ENCODE measurements at regions not wholly inside any gene's neighbourhood (a gene's known extent, or its start where the extent isn't known, plus 50 kb on each side); places are given as distances from the start of the nearest gene placed in this dataset.

DNA sequence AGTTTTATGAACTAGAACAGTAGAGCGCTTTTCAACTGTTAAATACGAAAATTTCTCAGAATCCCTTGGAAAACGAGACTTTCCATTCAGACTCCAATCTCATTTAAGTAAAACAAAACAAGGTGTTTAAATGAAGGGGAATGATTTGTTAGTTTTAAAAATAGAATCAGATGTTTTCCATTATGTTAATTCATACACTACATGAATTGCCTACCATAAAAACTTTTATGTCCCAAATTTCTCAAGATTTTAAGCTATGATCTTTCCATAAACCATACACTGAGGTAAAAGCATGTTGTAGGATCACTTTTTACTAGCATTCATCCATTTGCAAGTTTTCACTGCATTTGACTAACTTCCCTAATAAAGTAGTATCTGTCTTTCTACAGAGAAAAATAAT lies 180.3 kb upstream of the ZP4 start:
- TF ChIP-seq, protein P1, sequence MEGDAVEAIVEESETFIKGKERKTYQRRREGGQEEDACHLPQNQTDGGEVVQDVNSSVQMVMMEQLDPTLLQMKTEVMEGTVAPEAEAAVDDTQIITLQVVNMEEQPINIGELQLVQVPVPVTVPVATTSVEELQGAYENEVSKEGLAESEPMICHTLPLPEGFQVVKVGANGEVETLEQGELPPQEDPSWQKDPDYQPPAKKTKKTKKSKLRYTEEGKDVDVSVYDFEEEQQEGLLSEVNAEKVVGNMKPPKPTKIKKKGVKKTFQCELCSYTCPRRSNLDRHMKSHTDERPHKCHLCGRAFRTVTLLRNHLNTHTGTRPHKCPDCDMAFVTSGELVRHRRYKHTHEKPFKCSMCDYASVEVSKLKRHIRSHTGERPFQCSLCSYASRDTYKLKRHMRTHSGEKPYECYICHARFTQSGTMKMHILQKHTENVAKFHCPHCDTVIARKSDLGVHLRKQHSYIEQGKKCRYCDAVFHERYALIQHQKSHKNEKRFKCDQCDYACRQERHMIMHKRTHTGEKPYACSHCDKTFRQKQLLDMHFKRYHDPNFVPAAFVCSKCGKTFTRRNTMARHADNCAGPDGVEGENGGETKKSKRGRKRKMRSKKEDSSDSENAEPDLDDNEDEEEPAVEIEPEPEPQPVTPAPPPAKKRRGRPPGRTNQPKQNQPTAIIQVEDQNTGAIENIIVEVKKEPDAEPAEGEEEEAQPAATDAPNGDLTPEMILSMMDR (conservative IDR thresholded peaks at IDR 0.05; ENCODE audit: low read length): no peak
- TF ChIP-seq EZH2phosphoT487 (IDR thresholded peaks at IDR 0.05; ENCODE audit: borderline replicate concordance): no peak
